Upper lobe of left lung (tissue), 4 donors: ENCODE measurements at regions not wholly inside any gene's neighbourhood (a gene's known extent, or its start where the extent isn't known, plus 50 kb on each side); places are given as distances from the start of the nearest gene placed in this dataset.

Experiments
- CTCF ChIP-seq, 6 experiments: fragments of 450-650 bp in 4 of 6; fragments of 200-600 bp in 2 of 6; sonication (generic) in 2 of 6; IDR thresholded peaks; one replicate each; pipeline ENCODE4 v1.5.1; 2016 to 2019; ENCODE audit warnings: antibody characterized with exemption in 6 of 6
- EP300 ChIP-seq, 4 donors: sonication (generic); formaldehyde crosslinking; IDR thresholded peaks; one replicate each; pipeline ENCODE4 v1.5.1; 2017; ENCODE audit warnings: antibody characterized with exemption in 4 of 4, control low read depth in 2 of 4
- POLR2A ChIP-seq, 4 donors: fragments of 450-650 bp; IDR thresholded peaks; one replicate each; pipeline ENCODE4 v1.5.1; 2016 to 2017; ENCODE audit warnings: antibody characterized with exemption in 4 of 4, mild to moderate bottlenecking in 2 of 4

- TF ChIP-seq EP300 (IDR thresholded peaks at IDR 0.05) (no peak), CTCF (IDR thresholded peaks at IDR 0.05) (no peak), POLR2A (IDR thresholded peaks at IDR 0.05) (no peak)
These were observed 189.4 kb downstream of the NXNL2 start for GRCh38 chr9:88724331-88724730.
